Umbilical cord (tissue), 1 donor: ENCODE measurements at regions not wholly inside any gene's neighbourhood (a gene's known extent, or its start where the extent isn't known, plus 50 kb on each side); places are given as distances from the start of the nearest gene placed in this dataset.

Experiments
- DNase-seq: peaks from one replicate; pipeline ENCODE4 v3.0.0-alpha.2; 2015; ENCODE audit warnings: low spot score

DNA sequence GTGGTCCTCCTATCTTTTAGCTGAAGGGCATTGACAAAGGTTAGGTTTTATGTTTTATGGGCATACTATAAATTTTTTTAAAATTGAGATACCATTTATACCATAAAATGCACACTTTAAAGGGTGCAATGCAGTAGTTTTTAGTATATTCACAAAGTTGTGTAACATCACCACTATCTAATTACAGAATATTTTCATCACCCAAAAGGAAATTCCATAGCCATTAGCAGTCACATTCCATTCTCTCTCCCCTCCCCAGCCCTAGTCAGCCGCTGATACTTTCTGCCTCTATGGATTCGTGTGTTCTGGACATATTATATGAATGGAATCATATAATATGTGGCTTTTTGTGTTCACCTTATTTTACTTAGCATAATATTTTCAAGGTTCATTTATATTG is 135.8 kb upstream of the B3GALT2 start:
- peak; percentile 8 for DNase-seq

DNA sequence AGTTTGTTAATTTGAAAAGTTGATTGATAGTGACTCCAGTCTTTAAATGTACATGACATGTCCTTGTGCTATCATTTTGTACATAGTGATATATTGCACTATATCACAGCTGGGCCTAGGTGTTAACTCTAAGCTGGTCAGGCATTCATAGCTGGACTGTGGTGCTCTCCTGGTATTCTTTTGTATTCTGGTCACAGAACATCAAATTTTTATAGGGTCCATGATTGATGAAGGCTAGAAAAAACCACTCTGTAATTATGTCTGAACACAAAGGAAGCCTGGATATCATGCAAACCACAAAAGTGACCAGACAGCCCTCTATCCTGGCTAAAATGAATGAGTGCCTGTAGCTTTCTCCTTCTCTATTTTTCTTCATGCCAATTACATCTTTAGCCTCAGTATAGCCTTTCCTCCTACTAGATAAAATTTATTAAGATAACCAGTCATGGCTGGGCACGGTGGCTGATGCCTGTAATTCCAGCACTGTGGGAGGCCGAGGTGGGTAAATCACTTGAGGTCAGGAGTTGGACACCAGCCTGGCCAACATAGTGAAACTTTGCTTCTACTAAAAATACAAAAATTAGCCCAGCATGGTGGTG is 134.9 kb upstream of the B3GALT2 start:
- DNase-seq, result no peak

DNA sequence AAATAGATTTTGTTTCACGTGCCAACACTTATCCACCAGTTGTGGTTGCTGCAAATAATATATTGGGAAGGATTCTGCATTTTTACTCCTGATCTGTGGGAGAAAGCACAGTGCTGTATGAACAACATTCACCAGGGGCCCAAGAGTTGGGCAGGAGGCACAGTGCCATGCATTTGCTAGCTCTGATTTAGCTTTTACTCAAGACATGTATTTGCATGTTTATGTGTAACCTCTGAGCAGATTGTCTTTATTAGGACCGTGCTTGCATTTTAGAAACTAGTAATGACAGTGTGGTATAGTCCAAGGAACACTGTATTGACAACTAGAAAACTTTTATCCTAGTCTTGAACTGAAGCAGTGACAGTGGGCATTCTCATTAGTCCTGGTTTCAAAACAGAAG is 133.9 kb upstream of the B3GALT2 start:
- DNase-seq, result no peak

DNA sequence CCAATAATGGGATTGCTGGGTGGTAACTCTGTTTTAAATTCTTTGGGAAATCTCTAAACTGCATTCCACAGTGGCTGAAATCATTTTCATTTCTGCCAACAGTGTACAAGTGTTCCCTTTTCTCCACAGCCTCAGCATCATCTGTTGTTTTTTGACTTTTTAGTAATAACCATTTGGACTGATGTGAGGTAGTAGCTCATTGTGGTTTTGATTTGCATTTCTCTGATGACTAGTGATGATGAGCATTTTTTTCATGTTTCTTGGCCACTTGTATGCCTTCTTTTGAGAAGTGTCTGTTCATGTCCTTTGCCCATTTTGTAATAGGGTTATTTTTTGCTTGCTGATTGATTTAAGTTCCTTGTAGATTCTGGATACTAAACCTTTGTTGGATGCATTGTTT is 131.9 kb upstream of the B3GALT2 start:
- DNase-seq, result no peak

DNA sequence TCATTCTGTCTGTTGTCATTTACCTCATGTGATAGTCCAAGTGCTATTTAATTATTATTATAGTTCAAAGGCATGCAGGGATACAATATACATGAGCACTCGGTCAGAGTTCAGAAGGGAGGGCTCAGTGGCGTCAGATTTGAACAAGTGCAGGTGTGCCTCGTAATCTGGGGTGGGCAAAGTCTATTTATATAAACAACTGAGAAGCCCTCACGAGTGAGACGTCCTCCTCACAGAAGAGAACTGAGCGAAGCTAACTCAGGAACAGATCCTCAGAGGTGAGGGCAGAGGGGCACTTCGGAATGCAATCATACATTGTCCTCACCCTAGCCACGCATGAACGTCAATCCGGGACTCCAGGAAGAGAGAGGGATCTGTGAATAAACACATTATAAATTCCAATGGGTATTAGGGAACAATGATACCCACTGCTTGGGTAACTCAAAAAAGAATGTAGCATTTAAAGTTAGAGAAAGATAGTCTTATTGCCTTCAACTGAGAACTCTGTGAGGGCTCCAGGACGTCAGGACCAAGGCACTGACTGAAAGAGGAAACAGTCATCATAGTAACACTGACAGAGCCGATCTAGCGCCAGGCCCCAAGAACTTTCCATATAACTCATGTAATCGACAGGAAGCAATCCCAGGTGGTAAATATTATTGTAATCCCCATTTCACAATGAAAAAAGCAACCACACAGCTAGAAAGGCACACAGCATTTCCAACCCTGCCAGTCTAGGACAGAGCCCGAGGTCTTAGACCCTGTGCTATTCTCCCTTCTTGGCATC is 127.1 kb upstream of the B3GALT2 start:
- no peak for DNase-seq

DNA sequence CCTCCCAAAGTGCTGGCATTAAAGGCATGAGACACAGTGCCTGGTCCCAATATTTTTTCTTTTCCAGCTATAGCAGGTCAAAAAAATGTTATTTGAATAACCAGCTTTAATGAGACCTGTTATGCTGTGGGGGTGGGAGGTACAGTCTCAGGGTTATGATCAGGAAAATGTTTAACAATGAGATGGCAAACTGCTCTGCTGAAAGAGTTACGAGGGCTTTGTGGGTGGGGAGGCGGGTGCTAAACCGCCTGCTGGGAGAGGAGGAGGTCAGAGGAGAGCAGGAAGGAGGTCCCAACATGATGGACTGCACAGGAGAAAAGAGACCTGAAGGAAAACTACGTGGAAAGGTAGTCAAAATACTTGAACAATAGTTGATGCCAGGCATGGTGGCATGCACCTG is 126.0 kb upstream of the B3GALT2 start:
- no peak for DNase-seq

DNA sequence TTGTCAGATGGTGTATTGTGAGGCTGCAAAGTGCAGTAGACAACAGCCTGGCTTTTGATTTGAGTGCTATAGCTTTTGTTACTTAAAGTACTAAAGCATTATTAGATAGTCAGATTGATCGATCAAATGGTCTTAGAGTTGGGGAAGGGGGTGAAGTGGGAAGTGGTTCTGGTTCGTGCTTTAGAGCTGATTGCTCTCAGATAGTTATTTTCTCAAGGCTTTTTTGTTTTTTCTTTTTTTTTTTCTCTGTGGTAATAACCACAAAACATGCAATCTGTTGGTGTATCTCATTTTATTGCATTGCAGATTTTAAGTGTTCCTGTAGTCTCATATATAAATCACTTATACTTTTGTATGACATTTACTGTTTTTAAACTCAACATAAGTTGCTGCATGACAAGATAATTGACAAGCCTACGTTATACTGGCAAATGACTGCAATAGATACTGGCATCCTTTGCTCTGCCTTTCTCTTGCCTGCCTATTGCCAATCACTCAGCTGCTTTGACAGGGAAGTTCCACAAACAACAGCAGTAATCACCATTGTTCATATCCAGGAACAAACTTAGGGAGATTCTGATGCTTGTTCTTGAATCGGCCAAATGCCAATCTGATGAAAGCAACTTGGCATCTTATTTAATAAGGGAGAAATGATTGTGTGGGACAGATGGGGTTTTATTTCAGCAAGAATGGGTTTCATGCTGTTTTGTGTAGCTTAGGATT is 125.0 kb upstream of the B3GALT2 start:
- no peak for DNase-seq

DNA sequence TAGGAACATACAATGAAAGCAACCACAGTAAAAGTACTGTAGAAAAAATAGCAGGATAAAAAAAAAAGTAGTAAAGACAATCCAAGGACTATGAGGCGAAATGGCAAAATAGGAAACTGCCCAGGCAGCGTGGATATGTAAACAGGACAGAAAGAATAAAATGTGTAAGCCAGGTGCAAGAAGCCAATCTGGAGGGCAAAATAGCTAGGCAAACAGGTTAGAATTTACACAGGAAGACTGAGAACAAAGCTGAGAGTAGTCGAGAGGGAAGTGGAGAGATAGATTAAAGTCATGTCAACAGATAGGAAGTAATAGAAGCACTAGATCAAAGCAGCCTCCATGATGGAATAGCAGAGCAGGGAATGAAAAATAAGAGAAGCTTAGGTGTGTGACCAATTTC is 124.2 kb upstream of the B3GALT2 start:
- DNase-seq, result no peak

DNA sequence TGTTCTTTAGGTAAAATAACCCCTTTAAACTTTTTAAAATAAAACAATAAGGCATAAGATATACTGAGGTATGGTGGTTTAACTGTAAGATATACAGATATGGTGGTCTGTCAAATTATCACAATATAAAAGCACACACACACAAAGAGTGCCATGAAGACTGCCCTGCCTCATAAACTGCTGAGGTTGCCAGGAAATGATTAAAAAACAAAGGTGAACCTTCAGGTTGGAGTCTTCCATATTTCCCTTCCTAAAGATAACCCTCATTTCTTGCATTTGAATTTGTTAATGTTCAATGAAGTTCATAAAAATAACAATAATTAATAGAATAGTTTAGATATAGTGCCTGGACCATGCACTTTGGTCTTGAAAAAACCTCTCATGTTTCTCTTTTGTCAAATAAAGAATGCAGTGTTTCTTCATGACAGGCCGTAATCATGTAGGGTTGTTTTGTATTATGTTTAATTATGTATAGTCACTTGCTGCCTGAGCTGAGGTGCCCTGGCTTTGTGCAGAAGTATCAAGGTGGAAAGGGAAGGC is 123.6 kb upstream of the B3GALT2 start:
- no peak for DNase-seq

DNA sequence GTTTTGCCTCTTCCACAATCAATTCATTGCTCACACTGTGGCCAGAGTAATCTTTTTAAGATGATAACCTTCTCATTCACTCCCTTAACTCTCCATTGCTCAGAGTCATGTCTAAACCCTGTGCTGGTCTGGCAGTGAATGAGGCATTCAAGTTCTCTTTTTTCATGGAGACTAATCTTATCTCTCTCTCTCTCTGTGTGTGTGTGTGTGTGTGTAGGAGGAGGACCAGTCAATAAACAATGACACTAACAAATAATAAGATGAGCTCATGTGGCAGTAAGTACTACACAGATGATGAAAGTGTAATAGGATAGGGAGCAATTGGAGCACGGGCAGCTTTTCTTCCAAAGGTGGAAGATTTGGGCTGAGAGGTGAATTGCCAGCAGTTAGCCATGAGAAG is 122.0 kb upstream of the B3GALT2 start:
- DNase-seq, result no peak

DNA sequence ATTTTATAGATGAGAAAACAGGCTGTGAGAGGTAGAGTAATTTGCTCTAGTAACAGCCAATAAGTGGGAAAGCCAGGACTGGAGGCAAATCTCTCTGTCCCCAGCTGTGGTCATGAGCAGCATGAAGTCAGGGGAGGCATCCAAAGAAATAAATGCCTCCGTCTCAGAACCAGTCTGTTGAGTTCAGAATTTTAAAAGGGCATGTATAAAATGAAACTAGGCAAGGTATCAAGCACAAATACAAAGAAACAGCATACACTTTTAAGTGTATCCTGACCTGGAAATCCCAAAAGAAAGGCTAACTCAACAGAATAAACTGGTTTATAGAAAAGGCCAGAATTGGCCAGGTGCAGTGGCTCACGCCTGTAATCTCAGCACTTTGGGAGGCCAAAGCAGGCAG is 120.0 kb upstream of the B3GALT2 start:
- DNase-seq, result no peak
